Hematopoietic multipotent progenitor cell treated with erythropoietin and hydrocortisone succinate and interleukin-3 and kit ligand, for 6 days (in vitro differentiated cells): ENCODE measurements at regions not wholly inside any gene's neighbourhood (a gene's known extent, or its start where the extent isn't known, plus 50 kb on each side); places are given as distances from the start of the nearest gene placed in this dataset.
"Not testable (repeated sequence)": the region's sequence is repeated elsewhere in the genome, so short reads cannot be mapped to it uniquely, and the experiment has no call there.

Experiments used
- DNase-seq: peaks from one replicate; pipeline ENCODE4 v3.0.0-alpha.2; 2015

GRCh38 chr5:144013816-144014215, 156.6 kb downstream of the YIPF5 start:
- DNase-seq = no peak

- DNase-seq = no peak
Observed at GRCh38 chr5:144015961-144016360, 154.5 kb downstream of the YIPF5 start.

GRCh38 chr5:144017119-144017518, 153.3 kb downstream of the YIPF5 start:
- DNase-seq = no peak

DNA sequence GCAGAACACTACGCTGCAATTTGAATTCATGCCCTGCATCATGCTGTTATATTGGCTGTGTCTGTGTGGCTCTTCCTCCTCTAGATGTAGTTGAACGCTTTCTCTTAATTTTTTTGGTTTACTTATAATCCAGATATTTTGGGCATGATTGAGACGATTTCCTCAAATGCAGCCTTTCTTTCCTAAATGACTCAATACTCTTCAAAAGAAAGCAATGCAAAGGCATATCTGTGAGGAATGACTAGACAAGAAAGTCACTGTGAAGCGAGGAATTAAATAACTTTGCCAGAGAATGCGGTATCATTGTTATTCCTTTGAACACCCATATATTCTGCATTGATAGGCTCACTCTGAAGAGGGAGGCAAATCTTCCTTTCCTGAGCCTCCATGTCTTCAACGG, 152.8 kb downstream of the YIPF5 start:
- DNase-seq = no peak

DNA sequence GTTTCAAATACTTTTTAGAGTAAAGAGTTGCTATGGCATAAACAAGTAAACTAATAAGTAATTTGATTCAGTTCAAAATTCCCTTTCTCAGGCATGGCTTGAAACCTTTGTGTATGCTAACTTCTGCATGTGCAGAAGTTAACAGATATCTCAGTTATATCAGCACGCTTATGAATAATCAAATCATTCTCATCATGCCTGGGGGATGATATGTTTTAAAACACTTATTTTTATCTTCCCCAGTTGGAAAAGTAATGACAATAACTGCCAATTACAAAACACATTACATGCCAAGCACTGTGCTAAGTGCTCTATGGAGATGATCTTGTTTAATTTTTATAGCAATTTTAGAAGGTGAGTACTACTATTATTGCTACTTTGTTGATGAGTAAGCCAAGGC, 146.4 kb downstream of the YIPF5 start:
- no peak for DNase-seq

- no peak for DNase-seq
Observed at GRCh38 chr5:144024545-144024944, 145.9 kb downstream of the YIPF5 start.

- DNase-seq = no peak
Observed at GRCh38 chr5:144026286-144026685, 144.2 kb downstream of the YIPF5 start.

GRCh38 chr5:144028058-144028457, 142.4 kb downstream of the YIPF5 start:
- DNase-seq = no peak

GRCh38 chr5:144028636-144029035, 141.8 kb downstream of the YIPF5 start:
- no peak for DNase-seq

- DNase-seq = no peak
Observed at GRCh38 chr5:144030904-144031303, 139.6 kb downstream of the YIPF5 start.

DNA sequence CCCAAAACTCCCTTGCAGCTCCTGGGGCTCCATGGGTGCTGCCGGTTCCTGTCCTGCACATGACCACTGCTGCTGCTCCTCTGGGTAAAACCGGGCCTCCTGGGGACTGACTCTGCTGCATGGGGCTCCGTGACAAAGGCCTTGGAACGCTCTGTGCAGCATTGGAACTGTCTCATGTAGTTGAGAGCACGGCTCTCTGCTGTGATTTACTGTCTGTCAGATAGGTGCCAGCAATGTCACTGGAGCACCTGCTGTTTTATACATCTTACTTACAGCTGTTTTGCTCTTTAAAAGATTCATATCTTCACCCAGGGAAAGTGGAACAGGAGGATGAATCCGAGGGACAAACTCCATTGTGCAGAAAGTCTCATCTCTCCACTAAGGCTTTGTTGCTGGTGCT, 138.1 kb downstream of the YIPF5 start:
- DNase-seq = no peak

DNA sequence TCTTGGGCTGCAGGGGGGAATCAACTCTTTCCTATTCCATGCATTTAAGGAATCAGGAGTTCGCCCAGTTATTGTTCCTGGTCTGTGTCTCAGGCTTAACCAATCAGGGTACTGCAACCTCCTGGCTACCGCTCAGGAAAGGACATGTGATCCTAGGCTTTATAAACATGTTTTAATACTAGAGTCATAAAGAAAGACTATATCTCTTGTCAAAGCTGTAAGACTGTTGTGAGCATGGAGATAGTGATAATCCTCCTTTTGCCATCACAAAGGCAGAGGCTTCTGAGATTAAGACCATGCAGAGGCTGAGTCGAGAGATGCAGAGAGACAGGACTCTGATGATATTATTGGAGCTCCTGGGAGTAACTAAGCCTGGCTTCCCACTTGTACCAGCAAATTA, 137.0 kb downstream of the YIPF5 start:
- no peak for DNase-seq

DNA sequence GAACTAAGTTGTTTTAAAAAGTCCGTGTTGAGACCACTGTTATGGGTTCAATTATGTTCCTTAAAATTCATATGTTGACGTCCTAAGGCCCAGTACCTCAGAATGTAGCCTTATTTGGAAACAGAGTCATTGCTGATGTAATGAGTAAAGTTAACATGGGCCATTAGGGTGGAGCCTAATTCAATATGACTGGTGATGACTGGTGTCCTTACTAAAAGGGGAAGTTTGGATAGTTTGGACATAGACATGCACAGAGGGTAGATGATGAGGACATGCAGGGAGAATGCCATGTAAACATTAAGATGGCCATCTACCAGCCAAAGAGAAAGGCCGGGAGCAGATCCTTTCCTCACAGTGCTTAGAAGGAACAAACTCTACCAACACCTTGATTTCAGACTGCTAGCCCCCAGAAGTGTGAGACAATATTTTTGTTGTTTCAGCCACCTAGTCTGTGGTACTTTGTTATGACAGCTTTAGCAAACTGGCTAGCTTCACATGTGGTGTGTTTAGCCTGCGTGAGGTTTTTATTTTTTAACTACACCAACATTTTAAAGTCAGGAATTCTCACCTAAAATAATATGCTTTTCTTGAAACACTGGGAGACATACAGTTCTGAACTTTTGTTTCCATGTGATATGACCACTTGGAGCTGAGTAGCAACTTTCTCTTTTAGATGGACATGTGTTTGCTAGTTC, 135.3 kb downstream of the YIPF5 start:
- DNase-seq = no peak

GRCh38 chr5:144036476-144036875, 134.0 kb downstream of the YIPF5 start:
- DNase-seq = no peak

- no peak for DNase-seq
Observed at GRCh38 chr5:144040615-144041305, 129.7 kb downstream of the YIPF5 start.

- DNase-seq = no peak
Observed at GRCh38 chr5:144042156-144042555, 128.3 kb downstream of the YIPF5 start.

DNA sequence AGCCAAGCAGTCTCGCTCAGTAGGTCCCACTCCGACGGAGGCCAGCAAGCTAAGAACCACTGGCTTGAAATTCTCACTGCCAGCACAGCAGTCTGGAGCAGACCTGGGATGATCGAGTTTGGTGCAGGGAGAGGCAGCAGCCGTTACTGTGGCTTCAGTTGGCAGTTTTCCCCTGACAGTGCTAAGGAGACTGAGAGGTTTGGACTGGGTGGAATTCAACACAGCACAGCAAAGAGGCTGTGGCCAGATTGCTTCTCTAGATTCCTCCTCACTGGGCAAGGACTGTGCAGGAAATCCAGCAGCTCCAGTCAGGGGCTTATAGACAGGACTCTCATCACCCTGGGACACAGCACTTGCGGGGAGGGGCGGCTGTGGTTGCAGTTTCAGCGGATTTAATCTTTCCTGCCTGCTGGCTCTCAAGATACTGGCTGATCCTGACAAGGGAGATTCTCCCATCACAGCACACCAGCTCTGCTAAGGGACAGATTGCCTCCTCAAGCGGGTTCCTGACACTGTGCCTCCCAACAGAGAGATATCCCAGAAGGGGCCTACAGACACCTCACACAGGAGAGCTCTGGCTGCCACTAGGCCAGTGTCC, 122.1 kb downstream of the YIPF5 start:
- DNase-seq = no peak

- DNase-seq = not testable (repeated sequence)
Observed at GRCh38 chr5:144055391-144055790, 115.1 kb downstream of the YIPF5 start.

DNA sequence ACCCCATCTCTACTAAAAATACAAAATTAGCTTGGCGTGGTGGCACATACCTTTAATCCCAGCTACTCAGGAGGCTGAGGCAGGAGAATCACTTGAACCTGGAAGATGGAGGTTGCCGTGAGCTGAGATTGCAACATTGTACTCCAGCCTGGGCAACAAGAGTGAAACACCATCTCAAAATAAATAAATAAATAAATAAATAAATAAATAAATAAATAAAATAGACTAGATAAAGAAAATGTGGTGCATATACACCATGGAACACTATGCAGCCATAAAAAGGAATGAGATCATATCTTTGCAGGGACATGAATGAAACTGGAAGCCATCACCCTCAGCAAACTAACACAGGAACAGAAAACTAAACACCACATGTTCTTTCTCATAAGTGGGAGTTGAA, 110.4 kb downstream of the YIPF5 start:
- DNase-seq = not testable (repeated sequence)

DNA sequence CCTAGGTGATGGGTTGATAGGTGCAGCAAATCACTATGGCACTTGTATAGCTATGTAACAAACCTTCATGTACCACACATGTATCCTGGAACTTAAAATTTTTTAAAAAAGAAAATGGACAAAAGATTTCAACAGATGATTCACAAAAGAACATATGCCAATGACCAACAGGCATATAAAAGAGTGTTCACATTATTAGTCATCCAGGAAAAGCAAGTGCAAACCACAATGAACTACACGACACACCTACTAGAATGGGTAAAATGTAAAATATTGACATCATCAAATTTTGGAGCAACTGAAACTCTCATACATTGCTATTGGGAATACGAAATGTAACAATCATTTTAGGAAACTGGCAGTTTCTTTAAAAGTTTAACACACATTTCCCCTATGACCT, 109.9 kb downstream of the YIPF5 start:
- no peak for DNase-seq

DNA sequence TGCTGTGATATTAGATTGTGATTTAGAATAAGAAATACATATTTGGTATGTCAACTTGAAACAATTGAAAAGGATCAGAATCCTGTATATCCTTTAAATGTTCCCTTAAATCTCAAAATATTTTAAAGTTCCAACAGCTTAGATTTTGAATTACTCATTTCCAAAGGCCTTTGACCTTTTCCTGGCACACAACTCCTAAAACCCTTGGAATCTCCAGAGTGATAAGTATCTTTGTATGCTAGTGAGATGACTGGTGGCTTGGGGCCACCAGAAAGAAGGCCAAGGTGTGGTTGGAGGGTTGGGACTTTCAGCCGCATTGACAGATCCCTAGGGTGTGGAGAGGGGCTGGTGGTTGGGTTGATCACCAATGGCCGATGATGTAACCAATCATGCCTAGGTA, 104.7 kb downstream of the YIPF5 start:
- DNase-seq = no peak

DNA sequence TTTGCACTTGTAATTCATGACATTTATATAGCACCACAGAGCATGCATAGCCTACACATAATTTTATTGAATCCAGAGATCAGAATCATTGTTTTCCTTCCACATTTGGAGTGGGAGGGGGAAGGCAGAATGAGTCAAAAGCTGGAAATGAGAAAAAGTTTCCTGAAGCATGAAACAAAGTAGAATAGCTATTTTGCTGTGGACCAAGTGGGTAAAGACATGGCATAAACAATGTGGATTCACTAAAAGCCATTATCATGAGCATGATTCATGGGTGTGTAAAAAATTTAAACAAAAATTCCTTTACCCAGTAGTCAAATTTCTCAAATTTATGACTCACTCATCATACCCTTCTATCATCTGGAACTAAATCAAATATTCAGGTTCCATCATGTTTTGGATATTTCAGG, 97.9 kb downstream of the YIPF5 start:
- no peak for DNase-seq

GRCh38 chr5:144076521-144077083, 93.9 kb downstream of the YIPF5 start:
- DNase-seq = no peak

DNA sequence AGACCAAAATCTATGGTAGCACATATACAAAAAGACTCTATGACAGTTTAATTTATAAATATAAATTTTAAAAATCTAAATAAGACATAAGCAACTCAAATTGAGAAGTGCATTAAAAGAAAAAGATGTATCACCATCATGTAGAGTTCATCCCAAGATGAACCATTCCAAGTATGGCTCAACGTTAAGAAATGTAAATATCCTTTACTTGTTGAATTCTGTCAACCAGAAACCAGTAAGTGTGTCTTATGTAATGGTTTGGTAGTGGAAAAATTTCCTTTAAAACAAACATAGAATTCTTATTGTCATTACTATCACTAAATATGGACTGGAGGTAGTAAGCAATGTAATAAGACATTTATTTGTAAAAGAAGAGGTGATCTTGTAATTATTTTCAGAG, 87.3 kb downstream of the YIPF5 start:
- no peak for DNase-seq
